Cardiac septum (tissue), 1 donor: ENCODE measurements at regions not wholly inside any gene's neighbourhood (a gene's known extent, or its start where the extent isn't known, plus 50 kb on each side); places are given as distances from the start of the nearest gene placed in this dataset.

ENCODE experiments used
- DNase-seq: peaks from one replicate; pipeline ENCODE4 v3.0.0-alpha.2; 2020; ENCODE audit warnings: low spot score
- intact Hi-C: fragments of 100-400 bp; cut with DNase I; formaldehyde crosslinking; loops from one replicate; pipeline ENCODE4 v1.14.0; 2022
- donor health status: DM: no; HTN: no; CAD: no.

GRCh38 chr18:50472941-50473340 is 86.9 kb upstream of the MAPK4 start:
- intact Hi-C loops = no loop called here

GRCh38 chr18:50473881-50474280 is 86.0 kb upstream of the MAPK4 start:
- intact Hi-C loops = no loop called here
- no peak for DNase-seq

More at GRCh38 chr18:50472941-50473340, 86.9 kb upstream of the MAPK4 start:
- DNase-seq = no peak

DNA sequence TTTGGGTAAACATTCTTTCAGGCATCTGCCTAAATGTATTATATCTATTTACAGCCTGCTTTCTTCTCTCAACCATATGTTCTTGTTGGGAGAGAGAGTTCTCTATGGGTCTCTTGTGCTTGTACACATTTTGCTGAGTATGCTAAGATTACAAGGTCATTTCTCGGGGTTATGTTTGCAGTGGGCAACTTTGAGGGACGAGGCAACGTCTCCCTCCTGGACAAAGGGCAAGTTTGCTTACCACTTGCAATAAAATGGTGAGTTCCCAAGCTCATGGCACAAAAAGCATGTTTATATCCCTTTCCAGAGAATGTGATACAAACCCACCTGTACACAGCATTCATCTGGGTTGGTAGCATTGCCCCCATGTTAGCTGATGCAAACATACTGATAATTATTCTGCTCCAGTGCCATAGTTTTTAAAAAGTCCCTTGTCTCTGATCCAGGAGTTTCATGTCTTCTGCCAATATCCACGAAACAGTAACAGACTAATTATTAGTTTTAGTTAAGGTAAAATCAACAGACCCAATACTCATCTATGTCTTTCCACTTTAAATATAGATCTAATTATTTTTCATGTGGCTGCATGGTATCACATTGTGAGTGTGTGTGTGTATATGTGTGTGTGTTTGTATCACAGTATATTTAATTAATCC is 84.2 kb upstream of the MAPK4 start:
- intact Hi-C loops = no loop called here
- no peak for DNase-seq

DNA sequence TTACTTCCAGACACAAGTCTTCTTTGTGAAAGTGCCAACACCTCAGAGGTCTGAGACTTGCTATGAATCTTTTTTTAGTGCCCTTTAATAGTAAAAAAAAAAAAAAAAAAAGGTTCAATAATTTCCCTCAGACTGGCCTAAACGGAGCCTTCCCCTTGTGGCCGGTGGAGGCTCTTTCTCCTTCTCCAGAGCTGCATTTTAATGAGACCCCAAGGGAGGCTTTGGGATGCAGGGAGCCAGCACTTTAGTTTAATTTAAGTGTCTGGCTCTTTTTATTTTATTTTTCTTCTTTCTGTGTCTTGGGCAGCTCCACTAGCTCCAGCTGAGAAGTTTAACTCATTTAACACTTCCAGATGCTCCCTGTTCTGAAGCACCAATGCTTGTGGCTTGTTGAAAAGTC is 67.8 kb upstream of the MAPK4 start:
- intact Hi-C loops = no loop called here

GRCh38 chr18:50494569-50494968 is 65.3 kb upstream of the MAPK4 start:
- no peak for DNase-seq
- intact Hi-C loops = no loop called here

More for the DNA sequence above, 67.8 kb upstream of the MAPK4 start:
- no peak for DNase-seq

DNA sequence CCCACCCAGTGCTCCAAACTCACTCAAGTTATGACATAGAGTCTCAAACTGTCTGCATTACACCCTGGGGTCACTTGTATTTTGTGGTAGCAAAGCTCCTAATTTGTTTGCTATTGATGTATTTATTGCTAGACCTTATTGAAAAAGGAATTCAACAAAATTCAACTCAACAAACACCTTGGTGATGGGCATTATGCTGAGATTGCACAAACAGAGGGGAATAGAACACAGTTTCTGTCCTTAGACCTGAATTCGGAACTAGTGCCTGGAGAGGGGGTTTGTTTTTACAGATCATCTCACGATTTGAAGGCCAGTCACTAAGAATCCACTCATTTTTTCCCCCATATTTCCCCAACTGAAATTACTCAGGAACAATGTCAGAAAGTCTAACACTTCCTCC is 53.5 kb upstream of the MAPK4 start:
- no peak for DNase-seq
- intact Hi-C loops = loop anchor here (5.0 to 10.0 kb wide), 3 partner anchors 68 to 361 kb away; no protein-coding TSS in a partner anchor

DNA sequence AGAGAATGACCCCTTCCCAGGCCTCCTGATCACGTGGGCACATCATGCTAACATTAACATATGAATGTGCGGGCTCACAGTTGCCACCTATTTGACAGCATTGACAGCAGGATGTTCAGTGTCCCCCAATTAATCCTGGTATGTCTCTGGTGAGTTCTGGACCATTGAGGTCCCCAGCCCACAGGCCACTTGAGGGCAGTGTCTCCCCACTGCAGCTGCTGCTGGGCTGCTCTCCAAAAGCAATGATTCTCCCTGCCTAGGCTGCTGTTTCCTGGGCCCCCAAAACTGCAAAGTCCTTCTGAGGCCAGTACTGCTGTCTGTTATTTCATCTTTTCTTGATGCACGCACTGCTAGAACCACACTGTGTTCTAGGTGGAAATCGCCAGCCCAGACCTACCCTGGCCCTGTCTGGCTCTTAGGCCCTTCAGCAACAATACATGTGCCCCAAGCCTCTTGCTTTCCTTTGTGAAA is 52.7 kb upstream of the MAPK4 start:
- no peak for DNase-seq
- intact Hi-C loops = loop anchor here (1.0 to 10.0 kb wide), 4 partner anchors 68 to 360 kb away; no protein-coding TSS in a partner anchor

DNA sequence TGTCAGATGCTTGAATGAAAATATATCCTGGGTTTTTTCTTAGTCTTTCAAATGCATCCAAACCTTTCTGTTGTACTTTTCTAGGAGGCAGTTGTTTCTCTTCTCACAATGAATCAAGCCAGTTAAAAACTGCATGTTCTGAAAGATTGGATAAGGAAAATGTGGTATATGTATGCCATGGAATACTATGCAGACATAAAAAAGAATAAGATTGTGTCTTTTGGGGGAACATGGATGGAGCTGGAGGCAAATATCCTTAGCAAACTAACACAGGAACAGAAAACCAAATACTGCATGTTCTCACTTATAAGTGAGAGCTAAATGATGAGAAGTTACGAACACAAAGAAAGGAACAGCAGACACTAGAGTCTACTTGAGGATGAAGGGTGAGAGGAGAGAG is 51.7 kb upstream of the MAPK4 start:
- no peak for DNase-seq

DNA sequence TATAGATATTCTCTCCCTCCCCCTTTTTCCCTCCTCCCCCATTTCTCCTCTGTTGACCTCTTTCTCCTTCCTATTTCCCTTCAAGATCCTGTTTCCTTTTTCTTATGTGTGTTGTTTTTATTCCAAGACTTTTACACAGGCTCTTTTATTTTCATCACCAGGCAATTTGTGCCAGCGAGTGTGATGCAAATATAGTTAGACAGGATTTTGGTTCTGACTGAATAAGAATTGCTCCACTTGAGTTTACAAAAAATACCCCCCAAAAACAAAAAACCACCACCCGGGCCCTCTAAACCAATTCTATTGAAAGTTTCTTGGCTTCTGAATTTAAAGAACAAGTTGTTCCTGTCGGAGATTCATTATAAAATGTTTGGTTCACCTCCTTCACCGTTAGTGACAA is 50.9 kb upstream of the MAPK4 start:
- no peak for DNase-seq
- intact Hi-C loops = loop anchor here (5.0 to 10.0 kb wide), 3 partner anchors 66 to 358 kb away; no protein-coding TSS in a partner anchor

More for the DNA sequence above, 51.7 kb upstream of the MAPK4 start:
- intact Hi-C loops = loop anchor here (5.0 to 10.0 kb wide), 3 partner anchors 67 to 359 kb away; no protein-coding TSS in a partner anchor
